ENCODE measurements at regions not wholly inside any gene's neighbourhood (a gene's known extent, or its start where the extent isn't known, plus 50 kb on each side); places are given as distances from the start of the nearest gene placed in this dataset.

DNA sequence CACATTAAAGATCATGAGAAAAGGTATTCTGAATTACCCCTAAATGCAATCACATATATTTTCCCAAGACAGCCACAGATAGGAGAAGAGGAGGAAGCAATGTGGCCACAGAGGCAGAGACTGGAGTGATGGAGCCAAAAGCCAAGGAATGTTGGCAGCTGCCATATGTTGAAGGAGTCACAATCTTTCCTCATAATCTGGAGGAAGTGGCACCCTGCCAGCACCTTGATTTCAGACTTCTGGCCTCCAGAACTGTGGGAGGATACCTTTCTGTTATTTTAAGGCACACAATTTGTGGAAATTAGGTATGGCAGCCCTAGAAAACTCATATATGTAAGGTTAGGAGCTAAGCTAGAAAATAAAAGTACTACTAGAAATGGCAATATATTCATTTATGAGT, 139.9 kb upstream of the GAS1 start:
- H3K27ac ChIP-seq (ENCODE audit: low read length): no peak overlapping the region
- H3K4me1 ChIP-seq (ENCODE audit: control insufficient read depth, low read depth, low read length): no peaks in the 10 kb centered on the region
- H3K27me3 ChIP-seq (ENCODE audit: control insufficient read depth, insufficient read depth, low read length): no peaks in the 10 kb centered on the region
- H3K36me3 ChIP-seq (ENCODE audit: control insufficient read depth, low read depth, low read length): no peaks in the 10 kb centered on the region
- no peaks in the 10 kb centered on the region for H3K9me3 ChIP-seq (ENCODE audit: control insufficient read depth, low read depth, low read length)
- H3K9ac ChIP-seq (ENCODE audit: low read length): no peak overlapping the region
- H3K4me3 ChIP-seq (ENCODE audit: low read length): no peak overlapping the region

DNA sequence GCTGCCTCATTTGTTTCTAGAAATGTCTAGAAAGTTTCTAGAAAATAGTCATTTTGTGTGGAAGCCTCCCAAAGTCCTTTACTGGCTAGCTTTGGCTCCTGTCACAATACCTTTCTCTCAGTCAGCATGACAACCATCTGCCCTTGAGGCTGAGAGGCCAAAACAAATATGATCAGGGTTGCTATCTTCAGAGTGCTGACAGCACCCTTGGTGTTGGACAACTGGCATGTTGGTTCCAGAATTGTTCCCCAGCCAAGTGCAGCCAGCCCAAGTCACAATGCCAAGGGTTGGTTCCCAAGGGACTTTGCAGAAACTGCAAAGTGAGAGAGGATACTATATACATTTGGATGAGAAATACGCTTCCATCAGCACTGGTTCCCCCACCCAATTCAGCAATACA, 140.9 kb upstream of the GAS1 start:
- Histone ChIP-seq H3K27me3 (ENCODE audit: control insufficient read depth, insufficient read depth, low read length) (no peaks in the 10 kb centered on the region), H3K9me3 (ENCODE audit: control insufficient read depth, low read depth, low read length) (no peaks in the 10 kb centered on the region), H3K27ac (ENCODE audit: low read length) (no peak overlapping the region), H3K9ac (ENCODE audit: low read length) (no peak overlapping the region), H3K4me3 (ENCODE audit: low read length) (no peak overlapping the region), H3K36me3 (ENCODE audit: control insufficient read depth, low read depth, low read length) (no peaks in the 10 kb centered on the region), H3K4me1 (ENCODE audit: control insufficient read depth, low read depth, low read length) (no peaks in the 10 kb centered on the region)

DNA sequence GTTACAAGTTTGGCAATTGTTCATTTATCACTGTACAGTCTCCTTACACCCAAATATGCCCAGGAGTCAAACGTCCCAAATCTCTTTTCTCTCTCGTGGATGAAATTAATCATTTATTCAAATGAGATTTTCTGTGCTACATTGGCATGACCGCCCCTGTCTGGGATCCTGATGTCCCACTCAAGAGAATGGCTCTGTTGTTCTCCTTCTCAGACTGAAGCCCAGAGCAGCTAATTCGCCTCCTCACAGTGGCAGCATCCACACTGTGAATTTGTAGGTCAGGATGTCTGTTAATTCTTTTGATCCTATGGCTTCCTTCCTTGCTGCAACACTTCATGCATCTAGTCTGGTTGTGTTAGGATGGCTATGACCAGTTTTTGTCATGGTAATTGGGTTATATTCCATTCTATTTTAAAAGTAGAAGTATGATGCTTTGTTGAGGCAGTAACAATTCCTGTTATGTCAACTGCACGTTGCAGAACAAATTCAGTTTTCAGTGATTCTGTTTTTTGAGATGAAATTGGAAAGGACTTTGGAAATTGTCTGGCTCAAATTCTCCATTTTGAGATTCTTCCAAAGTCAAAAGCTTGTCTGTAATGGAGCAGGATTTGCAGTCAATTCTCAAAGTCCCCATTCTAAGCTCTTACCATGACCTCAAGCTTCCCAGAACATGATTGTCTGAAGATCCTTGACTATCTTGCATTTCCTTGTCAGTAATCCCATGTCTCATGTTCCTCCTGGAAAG, 141.5 kb upstream of the GAS1 start:
- H3K27ac ChIP-seq (ENCODE audit: low read length): no peak overlapping the region
- H3K27me3 ChIP-seq (ENCODE audit: control insufficient read depth, insufficient read depth, low read length): no peaks in the 10 kb centered on the region
- H3K9ac ChIP-seq (ENCODE audit: low read length): no peak overlapping the region
- no peak overlapping the region for H3K4me3 ChIP-seq (ENCODE audit: low read length)
- no peaks in the 10 kb centered on the region for H3K4me1 ChIP-seq (ENCODE audit: control insufficient read depth, low read depth, low read length)
- no peaks in the 10 kb centered on the region for H3K9me3 ChIP-seq (ENCODE audit: control insufficient read depth, low read depth, low read length)
- no peaks in the 10 kb centered on the region for H3K36me3 ChIP-seq (ENCODE audit: control insufficient read depth, low read depth, low read length)

DNA sequence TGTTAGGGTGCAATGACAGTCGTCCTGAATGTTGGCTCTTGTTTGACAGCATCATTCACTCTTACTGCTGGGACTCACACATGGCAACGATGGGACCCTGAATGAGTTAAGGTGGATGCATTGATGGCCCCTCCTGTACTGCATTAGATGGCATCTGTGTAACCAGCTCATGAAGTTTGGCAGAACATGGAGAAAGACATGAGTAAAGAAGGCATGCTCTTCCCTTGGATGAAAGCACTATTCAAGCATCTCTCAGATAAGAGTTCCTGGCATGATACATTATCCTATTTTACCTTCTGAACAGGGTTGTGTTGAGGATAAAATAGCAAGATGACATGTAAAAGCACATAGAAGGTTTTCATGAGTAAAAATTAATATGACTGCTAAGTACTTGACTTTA, 142.2 kb upstream of the GAS1 start:
- no peak overlapping the region for H3K27ac ChIP-seq (ENCODE audit: low read length)
- H3K9me3 ChIP-seq (ENCODE audit: control insufficient read depth, low read depth, low read length): no peaks in the 10 kb centered on the region
- H3K9ac ChIP-seq (ENCODE audit: low read length): no peak overlapping the region
- no peaks in the 10 kb centered on the region for H3K4me1 ChIP-seq (ENCODE audit: control insufficient read depth, low read depth, low read length)
- no peak overlapping the region for H3K4me3 ChIP-seq (ENCODE audit: low read length)
- H3K36me3 ChIP-seq (ENCODE audit: control insufficient read depth, low read depth, low read length): no peaks in the 10 kb centered on the region
- H3K27me3 ChIP-seq (ENCODE audit: control insufficient read depth, insufficient read depth, low read length): no peaks in the 10 kb centered on the region

DNA sequence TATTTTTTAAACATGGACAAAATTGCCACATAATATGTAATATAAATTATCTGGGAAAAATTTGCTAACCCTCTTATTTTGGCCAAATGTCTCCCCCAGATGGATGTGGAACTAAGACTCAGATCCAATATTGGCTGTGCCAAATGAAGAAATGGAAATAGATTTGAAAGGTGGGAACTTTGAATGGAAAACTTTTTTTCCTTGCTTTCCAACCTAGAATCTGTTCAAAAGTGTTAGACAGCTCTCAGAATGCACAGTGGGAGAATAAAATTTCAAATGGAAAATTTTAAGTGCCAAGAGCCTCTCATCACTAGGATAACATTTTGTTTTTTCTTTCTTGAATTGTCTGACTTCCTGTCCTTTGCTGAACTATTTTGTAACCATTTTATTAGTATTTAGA, 142.6 kb upstream of the GAS1 start:
- Histone ChIP-seq H3K27ac (ENCODE audit: low read length) (no peak overlapping the region), H3K9me3 (ENCODE audit: control insufficient read depth, low read depth, low read length) (no peaks in the 10 kb centered on the region), H3K27me3 (ENCODE audit: control insufficient read depth, insufficient read depth, low read length) (no peaks in the 10 kb centered on the region), H3K4me1 (ENCODE audit: control insufficient read depth, low read depth, low read length) (no peaks in the 10 kb centered on the region), H3K9ac (ENCODE audit: low read length) (no peak overlapping the region), H3K36me3 (ENCODE audit: control insufficient read depth, low read depth, low read length) (no peaks in the 10 kb centered on the region), H3K4me3 (ENCODE audit: low read length) (no peak overlapping the region)

DNA sequence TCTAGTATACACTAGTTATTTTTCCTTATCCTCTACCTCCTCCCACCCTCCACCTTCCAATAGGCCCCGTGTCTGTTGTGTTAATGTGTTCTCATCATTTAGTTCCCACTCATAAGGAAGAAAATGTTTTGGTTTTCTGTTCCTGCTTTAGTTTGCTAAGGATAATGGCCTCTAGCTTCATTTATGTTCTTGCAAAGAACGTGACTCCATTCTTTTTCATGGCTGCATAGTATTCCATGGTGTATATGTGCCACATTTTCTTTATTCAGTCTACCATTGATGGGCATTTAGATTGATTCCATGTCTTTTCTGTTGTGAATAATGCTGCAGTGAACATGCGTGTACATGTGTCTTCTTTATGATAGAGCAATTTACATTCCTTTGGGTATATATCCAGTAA, 146.5 kb upstream of the GAS1 start:
- H3K4me1 ChIP-seq (ENCODE audit: control insufficient read depth, low read depth, low read length): no peaks in the 10 kb centered on the region
- H3K27ac ChIP-seq (ENCODE audit: low read length): no peak overlapping the region
- no peak overlapping the region for H3K4me3 ChIP-seq (ENCODE audit: low read length)
- no peaks in the 10 kb centered on the region for H3K27me3 ChIP-seq (ENCODE audit: control insufficient read depth, insufficient read depth, low read length)
- no peak overlapping the region for H3K9ac ChIP-seq (ENCODE audit: low read length)
- no peaks in the 10 kb centered on the region for H3K9me3 ChIP-seq (ENCODE audit: control insufficient read depth, low read depth, low read length)
- H3K36me3 ChIP-seq (ENCODE audit: control insufficient read depth, low read depth, low read length): no peaks in the 10 kb centered on the region

DNA sequence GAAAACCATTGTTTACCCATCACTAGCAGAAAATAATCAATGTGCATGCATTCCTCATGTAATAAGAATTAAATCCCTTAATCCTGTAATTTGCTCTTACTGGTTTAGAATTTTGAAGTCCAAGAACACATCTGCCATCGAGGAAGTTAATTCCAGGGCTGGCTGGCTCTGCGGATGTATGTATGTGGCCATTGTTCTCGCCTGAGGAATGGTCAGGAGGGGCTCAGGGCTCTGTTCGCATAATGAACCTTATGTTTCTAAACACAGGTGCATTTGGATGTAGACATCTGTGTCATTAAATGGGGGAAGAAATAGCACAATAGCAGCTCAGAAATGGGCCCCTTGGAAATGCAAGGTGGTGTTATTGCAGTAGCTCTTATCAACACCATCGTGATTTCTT, 148.6 kb upstream of the GAS1 start:
- H3K9me3 ChIP-seq (ENCODE audit: control insufficient read depth, low read depth, low read length): no peaks in the 10 kb centered on the region
- H3K4me3 ChIP-seq (ENCODE audit: low read length): no peak overlapping the region
- H3K27ac ChIP-seq (ENCODE audit: low read length): no peak overlapping the region
- no peaks in the 10 kb centered on the region for H3K4me1 ChIP-seq (ENCODE audit: control insufficient read depth, low read depth, low read length)
- no peaks in the 10 kb centered on the region for H3K27me3 ChIP-seq (ENCODE audit: control insufficient read depth, insufficient read depth, low read length)
- no peaks in the 10 kb centered on the region for H3K36me3 ChIP-seq (ENCODE audit: control insufficient read depth, low read depth, low read length)
- H3K9ac ChIP-seq (ENCODE audit: low read length): no peak overlapping the region

DNA sequence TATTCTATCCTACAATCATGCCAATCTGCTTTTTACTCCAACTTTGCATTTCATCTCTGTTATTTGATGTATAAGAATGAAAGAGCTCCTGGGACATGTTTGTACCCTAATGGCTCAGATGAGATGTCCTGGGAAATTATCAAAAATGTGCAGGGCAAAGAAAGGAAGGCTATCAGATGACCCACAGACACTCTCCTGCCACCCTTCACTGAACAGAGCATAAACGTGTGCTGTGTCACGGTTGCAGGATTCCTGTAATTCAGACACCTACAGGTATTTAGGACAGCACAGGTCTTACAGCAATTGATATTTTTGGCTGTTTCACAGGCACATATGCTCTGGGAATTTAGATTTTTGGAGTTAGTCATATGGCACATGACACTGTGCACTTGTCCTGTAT, 149.2 kb upstream of the GAS1 start:
- H3K27ac ChIP-seq (ENCODE audit: low read length): no peak overlapping the region
- H3K27me3 ChIP-seq (ENCODE audit: control insufficient read depth, insufficient read depth, low read length): no peaks in the 10 kb centered on the region
- H3K4me1 ChIP-seq (ENCODE audit: control insufficient read depth, low read depth, low read length): no peaks in the 10 kb centered on the region

DNA sequence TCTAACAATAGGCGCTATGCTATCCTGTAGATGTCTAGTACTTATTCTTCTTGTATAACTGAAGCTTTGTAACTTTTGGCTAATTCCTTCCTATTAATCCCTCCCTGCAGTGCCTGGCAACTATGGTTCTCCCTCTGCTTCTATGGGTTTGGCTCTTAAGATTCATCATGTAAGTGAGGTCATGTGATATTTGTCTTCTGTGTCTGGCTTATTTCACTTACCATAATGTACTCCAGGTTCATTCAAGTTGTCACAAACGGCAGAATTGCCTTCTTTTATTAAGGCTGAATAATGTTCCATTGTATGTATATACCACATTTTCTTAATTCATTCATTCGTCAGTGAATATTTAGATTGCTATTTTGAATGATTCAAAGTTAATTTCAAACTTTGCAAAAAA, 149.9 kb upstream of the GAS1 start:
- Histone ChIP-seq H3K27me3 (ENCODE audit: control insufficient read depth, insufficient read depth, low read length) (no peaks in the 10 kb centered on the region), H3K9ac (ENCODE audit: low read length) (no peak overlapping the region), H3K4me1 (ENCODE audit: control insufficient read depth, low read depth, low read length) (no peaks in the 10 kb centered on the region), H3K9me3 (ENCODE audit: control insufficient read depth, low read depth, low read length) (no peaks in the 10 kb centered on the region), H3K4me3 (ENCODE audit: low read length) (no peak overlapping the region), H3K27ac (ENCODE audit: low read length) (no peak overlapping the region), H3K36me3 (ENCODE audit: control insufficient read depth, low read depth, low read length) (no peaks in the 10 kb centered on the region)

More for the DNA sequence above, 149.2 kb upstream of the GAS1 start:
- no peaks in the 10 kb centered on the region for H3K36me3 ChIP-seq (ENCODE audit: control insufficient read depth, low read depth, low read length)
- H3K9me3 ChIP-seq (ENCODE audit: control insufficient read depth, low read depth, low read length): no peaks in the 10 kb centered on the region
- H3K4me3 ChIP-seq (ENCODE audit: low read length): no peak overlapping the region
- no peak overlapping the region for H3K9ac ChIP-seq (ENCODE audit: low read length)

DNA sequence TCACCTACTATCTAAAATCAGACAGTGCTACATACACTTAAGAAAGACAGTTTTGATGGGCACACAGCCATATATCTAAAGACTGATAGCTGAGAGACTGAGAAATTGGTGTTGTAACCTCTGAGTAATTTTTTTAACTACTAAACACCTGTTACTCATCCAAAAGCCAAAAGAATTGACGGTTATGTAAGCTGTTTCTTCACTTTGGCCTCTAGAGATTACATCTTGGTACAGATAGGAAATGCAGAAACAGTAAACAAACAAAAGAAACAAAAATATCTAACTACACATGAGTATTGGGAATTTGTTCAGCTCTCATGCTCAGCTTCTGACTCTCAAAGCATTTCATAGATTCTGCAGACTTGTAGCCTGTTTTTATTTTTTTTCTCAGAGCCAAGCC, 152.1 kb upstream of the GAS1 start:
- H3K36me3 ChIP-seq (ENCODE audit: control insufficient read depth, low read depth, low read length): no peaks in the 10 kb centered on the region
- no peak overlapping the region for H3K27ac ChIP-seq (ENCODE audit: low read length)
- no peaks in the 10 kb centered on the region for H3K4me1 ChIP-seq (ENCODE audit: control insufficient read depth, low read depth, low read length)

DNA sequence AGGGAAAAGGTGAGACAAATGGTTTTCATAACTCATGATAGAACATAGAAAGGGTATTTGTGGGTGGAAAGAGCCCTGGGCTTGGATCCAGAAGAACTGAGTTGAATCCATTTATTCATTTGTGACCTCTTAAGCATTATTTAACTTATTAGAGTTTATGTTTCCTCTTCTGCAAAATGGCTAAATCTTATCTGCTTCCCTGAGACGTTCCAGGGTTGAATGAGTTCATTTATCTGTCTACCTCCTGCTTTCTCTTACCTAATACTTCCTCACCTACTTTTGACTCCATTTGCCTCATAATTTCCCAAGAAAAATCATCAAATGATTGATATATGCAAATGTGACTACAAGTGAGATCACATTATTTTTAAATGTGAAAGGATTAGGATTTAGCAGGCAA, 152.7 kb upstream of the GAS1 start:
- Histone ChIP-seq H3K27ac (ENCODE audit: low read length) (no peak overlapping the region), H3K9me3 (ENCODE audit: control insufficient read depth, low read depth, low read length) (no peaks in the 10 kb centered on the region), H3K27me3 (ENCODE audit: control insufficient read depth, insufficient read depth, low read length) (no peaks in the 10 kb centered on the region), H3K36me3 (ENCODE audit: control insufficient read depth, low read depth, low read length) (no peaks in the 10 kb centered on the region), H3K4me3 (ENCODE audit: low read length) (no peak overlapping the region), H3K9ac (ENCODE audit: low read length) (no peak overlapping the region), H3K4me1 (ENCODE audit: control insufficient read depth, low read depth, low read length) (no peaks in the 10 kb centered on the region)

More for the DNA sequence above, 152.1 kb upstream of the GAS1 start:
- no peak overlapping the region for H3K4me3 ChIP-seq (ENCODE audit: low read length)
- no peaks in the 10 kb centered on the region for H3K27me3 ChIP-seq (ENCODE audit: control insufficient read depth, insufficient read depth, low read length)
- H3K9me3 ChIP-seq (ENCODE audit: control insufficient read depth, low read depth, low read length): no peaks in the 10 kb centered on the region
- no peak overlapping the region for H3K9ac ChIP-seq (ENCODE audit: low read length)

DNA sequence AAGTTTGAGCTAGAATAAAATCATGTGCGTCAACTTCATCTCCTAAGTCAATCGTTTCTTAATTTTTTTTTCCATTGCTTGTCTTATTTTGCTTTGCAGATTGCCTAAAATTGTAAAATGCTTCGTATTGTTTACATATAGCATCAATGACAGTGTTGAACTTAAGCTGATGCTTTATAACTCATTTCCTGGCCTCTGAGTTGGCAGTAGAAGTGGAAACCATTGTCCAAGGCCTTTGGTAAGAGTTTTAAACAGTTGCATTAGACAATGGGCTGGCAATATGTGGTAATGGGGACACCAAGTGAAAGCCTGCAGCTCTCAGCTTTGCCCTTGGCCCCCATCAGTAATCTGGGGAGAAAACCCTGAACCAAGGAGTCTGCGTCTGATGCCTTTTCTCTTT, 154.8 kb upstream of the GAS1 start:
- no peaks in the 10 kb centered on the region for H3K36me3 ChIP-seq (ENCODE audit: control insufficient read depth, low read depth, low read length)
- H3K27ac ChIP-seq (ENCODE audit: low read length): no peak overlapping the region
- peaks cover 6% of the 10 kb centered on the region for H3K4me1 ChIP-seq (ENCODE audit: control insufficient read depth, low read depth, low read length)
- H3K27me3 ChIP-seq (ENCODE audit: control insufficient read depth, insufficient read depth, low read length): no peaks in the 10 kb centered on the region
- H3K4me3 ChIP-seq (ENCODE audit: low read length): no peak overlapping the region
- no peak overlapping the region for H3K9ac ChIP-seq (ENCODE audit: low read length)
- no peaks in the 10 kb centered on the region for H3K9me3 ChIP-seq (ENCODE audit: control insufficient read depth, low read depth, low read length)
